NCI-H748 treated with DMSO at 0.1 percent for 48 hours (cell line): ENCODE measurements at regions not wholly inside any gene's neighbourhood (a gene's known extent, or its start where the extent isn't known, plus 50 kb on each side); places are given as distances from the start of the nearest gene placed in this dataset.

Experiments used
- DNase-seq: peaks from one replicate; lab custom pipeline; 2025; lab: John Stamatoyannopoulos, UW

- no peak for DNase-seq
Observed at GRCh38 chr2:133943108-133943507, 310.8 kb upstream of the MGAT5 start.

DNA sequence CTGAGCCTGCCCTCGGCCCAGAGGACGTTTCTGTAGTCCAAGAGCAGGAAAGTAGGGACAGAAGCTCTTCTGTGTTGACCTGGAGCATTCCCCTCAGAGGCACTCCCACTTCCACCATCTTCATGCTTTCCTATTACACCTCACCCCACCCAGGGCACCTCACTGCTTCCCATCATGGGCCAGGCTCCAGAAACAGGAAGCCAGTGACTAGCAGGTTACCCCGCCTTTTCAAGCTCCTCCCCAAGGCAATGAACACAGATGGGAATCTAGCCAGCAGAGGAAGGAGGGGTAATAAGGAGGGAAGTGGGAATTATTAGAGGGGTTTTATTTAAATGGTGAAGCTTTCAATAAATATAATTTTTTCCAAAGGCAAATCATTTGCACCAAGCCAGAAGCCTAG, 308.8 kb upstream of the MGAT5 start:
- DNase-seq: no peak

DNA sequence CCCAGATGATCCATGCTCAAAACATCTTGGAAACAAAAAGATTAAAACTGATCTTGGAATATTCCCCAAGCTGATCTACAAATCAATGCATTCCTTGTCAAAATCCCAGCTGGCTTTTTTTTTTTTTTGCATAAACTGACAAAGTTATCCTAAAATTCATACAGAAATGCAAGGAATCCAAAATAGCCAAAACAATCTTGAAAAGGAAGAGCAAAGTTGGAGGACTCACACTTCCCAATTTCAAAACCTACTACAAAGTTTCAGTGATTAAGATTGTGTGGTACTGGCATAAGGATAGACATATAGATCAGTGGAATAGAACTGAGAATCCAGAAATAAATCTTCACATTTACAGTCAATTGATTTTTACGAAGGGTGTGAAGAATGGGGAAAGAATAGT, 306.8 kb upstream of the MGAT5 start:
- DNase-seq: no peak

DNA sequence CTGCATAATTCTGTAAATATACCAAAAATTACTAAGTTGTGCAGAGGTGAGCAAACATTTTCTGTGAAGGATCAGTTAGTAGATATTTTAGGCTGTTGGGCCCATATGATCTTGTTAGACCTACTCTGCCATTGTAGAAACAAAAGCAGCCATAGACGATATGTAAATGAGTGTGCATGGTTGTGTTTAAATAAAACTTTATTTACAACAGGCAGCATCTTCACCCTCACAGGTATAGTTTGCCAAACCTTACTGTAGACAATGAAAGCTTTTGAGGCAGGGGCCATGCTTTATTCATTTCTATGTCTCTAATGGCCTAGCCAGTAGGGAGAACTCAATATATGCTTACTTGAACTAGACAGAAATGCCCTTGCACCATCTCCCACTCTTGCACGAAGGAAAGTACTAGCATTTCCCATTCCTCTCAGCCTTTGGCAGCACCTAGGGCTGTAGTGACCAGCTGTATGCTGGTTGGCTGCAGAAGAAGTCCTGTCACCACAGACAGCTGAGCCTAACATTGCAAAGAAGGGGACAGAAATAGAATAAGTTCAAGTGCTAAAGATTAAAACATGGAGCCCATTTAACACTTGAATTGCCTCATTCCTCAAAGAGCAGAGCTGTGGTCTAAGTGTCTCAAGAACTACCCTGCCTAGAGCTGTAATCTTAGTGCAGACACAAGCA, 305.1 kb upstream of the MGAT5 start:
- DNase-seq: no peak

DNA sequence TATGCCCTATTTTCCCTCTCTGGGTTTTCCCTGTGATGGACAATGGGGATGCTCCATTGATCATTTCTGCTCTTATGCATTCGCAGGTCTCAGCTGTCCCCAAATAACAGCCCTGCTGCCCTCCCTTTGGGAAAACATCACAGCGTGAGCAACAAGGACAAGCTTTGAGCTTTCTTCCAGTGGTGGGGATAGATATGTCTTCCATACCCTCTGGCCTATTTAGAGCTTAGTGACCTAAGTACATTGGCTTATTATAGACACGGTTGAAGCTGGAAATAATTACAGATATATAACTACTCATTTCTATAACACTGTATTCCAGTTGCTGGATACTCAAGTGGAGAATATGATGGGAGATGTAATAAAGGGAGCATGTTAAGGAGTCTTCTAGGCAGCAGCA, 304.3 kb upstream of the MGAT5 start:
- no peak for DNase-seq

DNA sequence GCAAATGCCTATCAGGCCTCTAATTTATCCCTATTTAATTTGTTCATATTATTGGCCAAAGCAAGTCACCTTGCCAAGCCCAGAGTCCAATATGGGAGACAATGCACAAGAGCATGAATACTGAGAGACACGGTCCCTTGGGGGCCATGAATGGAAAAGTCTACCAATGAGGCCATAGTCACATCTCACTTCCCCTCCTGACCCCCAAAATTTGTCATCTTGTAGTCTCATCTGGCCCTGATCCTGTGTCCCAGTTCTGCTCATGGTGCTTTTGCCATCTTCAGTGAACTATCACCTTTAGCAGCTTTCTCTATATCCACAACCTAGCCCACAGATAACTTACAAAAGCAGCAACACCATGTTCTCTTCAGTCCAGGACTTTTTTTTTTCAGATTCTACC, 302.7 kb upstream of the MGAT5 start:
- no peak for DNase-seq

DNA sequence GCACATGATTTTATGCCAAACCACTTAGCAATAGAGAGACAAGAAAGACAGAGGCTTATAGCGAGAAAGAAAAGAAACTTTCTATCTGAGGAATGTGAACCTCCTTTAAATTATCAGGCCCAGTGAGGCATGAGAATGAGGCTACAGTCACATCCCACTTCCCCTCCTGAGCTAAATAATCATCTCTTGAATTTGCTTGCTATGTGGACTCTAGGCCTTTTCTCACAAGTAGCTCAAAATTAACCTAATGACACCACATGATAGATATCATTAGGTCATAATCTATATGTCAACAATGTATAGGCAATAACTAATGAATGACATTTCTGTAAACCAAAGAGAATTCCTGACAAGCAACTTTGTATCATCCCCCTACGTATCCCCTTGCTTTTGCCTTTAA, 301.5 kb upstream of the MGAT5 start:
- DNase-seq: no peak

- DNase-seq: no peak
Observed at GRCh38 chr2:133952896-133953295, 301.0 kb upstream of the MGAT5 start.

GRCh38 chr2:133953524-133953923, 300.3 kb upstream of the MGAT5 start:
- no peak for DNase-seq

GRCh38 chr2:133954636-133955035, 299.2 kb upstream of the MGAT5 start:
- no peak for DNase-seq

- no peak for DNase-seq
Observed at GRCh38 chr2:133955169-133955568, 298.7 kb upstream of the MGAT5 start.

- DNase-seq: no peak
Observed at GRCh38 chr2:133956434-133956935, 297.4 kb upstream of the MGAT5 start.

DNA sequence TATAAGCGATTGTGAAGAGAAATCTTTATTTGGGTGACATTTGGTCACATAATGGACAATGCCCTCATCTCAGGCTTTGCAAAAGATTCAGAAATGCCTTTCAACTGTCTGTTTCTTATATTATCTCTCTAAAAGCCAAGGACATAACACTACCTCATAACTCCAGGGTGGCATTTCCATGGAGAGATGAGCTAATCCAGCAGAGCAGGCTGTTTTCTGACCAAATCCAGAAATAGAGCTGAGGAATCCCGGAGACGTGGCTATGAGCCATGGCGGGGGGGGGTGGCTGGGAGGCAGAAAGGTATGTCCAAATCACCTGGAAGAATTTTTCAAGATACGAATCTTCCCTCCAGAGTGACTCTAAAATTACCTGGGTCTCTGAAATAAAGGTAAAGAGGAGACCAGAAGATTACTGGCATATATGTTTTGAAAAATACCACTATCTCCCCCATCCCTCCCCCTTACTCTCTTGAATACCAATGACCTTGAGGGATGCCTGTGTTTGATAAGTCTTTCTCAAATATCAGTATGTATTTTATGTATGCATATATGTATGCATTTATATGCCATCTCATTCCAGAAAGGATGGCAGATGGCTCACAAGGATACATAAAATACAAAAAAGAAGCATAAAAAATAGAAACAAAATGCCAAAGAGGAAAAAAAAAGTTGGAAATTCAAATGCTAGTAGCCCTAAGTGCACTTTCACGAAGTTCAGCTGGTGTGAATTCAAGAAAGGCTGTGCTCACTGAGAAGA, 296.0 kb upstream of the MGAT5 start:
- DNase-seq: no peak

GRCh38 chr2:133959066-133959465, 294.8 kb upstream of the MGAT5 start:
- DNase-seq: no peak

GRCh38 chr2:133966720-133967304, 287.1 kb upstream of the MGAT5 start:
- no peak for DNase-seq

DNA sequence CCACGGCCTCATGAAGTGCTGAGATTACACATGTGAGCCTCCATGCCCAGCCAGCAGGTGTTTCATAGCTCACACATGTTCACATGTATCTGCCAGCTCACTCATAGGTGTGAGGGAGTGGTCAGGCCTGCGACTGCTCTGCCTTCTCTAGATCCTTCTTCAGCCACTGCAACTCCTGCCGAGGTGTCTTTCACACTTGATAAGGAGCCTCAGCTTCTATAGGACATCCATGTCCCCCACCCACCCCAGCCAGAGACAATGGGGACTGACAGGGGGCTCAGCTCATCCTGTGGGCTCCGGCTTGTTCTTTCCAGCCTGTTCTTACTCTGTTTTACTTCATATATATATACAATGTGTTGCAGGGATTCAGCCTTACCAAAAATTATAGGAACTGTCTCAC, 286.5 kb upstream of the MGAT5 start:
- no peak for DNase-seq

DNA sequence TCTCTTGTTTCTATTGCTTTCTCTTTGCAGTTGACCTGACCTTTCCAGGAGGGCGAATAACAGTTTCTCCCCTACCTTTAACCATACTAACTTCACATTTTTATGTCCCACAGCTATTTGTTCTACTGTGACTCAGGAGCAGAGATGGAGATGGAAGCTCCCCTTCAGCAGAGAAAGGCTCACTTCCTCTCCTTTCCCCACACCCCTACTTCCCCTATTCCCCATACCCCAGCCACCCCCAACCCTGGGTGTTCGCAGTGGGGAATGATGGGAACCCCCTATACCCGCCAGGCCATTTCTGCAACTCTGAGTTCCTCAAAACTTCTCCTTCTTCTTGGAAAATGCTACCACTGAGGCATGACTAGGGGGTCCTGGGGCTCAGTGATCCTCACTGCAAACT, 285.4 kb upstream of the MGAT5 start:
- no peak for DNase-seq

DNA sequence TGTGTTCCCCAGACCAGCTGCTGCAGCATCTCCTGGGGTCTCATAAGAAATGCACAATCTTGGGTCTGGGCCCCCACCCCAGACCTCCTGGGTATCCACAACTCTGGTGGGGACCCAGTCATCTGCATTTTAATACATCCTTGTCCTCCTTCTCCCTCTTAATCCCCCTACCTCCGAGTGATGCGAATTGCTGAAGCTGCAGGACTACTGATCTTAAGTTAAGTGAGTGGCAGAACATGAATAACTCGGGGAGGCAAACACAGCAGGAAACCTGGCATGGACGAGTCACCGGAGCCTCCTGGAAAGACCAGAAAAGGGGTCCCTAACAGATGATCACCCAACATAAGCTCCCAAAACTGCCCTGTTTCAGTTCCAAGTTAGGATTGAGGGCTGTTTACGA, 283.2 kb upstream of the MGAT5 start:
- no peak for DNase-seq

- no peak for DNase-seq
Observed at GRCh38 chr2:133972297-133972696, 281.6 kb upstream of the MGAT5 start.

DNA sequence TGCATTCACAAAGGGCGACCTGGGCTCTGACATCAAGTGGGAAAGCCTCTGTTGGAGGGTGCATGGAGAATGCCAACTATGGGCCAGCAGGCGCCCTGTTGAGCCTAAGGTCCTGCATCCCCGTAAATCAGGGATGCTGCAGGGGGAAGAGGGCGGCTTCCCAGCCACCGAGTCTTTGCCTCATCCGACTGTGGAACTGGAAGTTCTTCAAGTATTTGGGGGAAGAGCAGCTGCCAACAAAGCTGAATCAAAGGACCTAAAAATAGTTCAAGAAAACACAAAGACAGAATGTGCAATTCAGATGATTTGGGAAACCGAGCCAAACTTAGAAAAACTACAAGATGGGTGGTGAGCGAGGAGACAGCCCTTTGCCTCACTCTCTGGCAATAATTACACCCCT, 281.1 kb upstream of the MGAT5 start:
- no peak for DNase-seq

- DNase-seq: no peak
Observed at GRCh38 chr2:133974353-133974752, 279.5 kb upstream of the MGAT5 start.

- DNase-seq: no peak
Observed at GRCh38 chr2:133975135-133975534, 278.7 kb upstream of the MGAT5 start.

- no peak for DNase-seq
Observed at GRCh38 chr2:133975676-133976428, 278.0 kb upstream of the MGAT5 start.
